GM12878 (cell line): ENCODE measurements at regions not wholly inside any gene's neighbourhood (a gene's known extent, or its start where the extent isn't known, plus 50 kb on each side); places are given as distances from the start of the nearest gene placed in this dataset.

Experiments
- ATAC-seq: fragments of 200-7000 bp; cut with Tn5 transposase; 3 replicates; pipeline ENCODE4 v1.9.1; 2020; ENCODE audit warnings: mild to moderate bottlenecking, moderate library complexity
- BruUV-seq: library from RNA; stranded (reverse); fragments of 400-500 nt; replicated peaks from 2 replicates; lab custom pipeline; 2021; lab: Mats Ljungman, UMichigan
- CTCF ChIA-PET: fragments of 300-600 bp; sonication (Branson Sonifier 250); formaldehyde crosslinking; extraction: SDS; loops from one replicate; lab custom pipeline; 2021; ENCODE audit warnings: inconsistent platforms; lab: Yijun Ruan, JAX
- POLR2A ChIA-PET: fragments of 350-600 bp; formaldehyde crosslinking; extraction: SDS; loops from one replicate; lab custom pipeline; 2021; ENCODE audit warnings: inconsistent platforms; lab: Charles Lee
- RAD21 ChIA-PET: fragments of 300-600 bp; sonication (Branson Sonifier 250); formaldehyde crosslinking; loops from one replicate; lab custom pipeline; 2023; ENCODE audit warnings: antibody characterized with exemption; ENCODE audit not compliant: unreplicated experiment; lab: Charles Lee
- SMC1A ChIA-PET: fragments of 300-600 bp; sonication (Branson Sonifier 250); formaldehyde crosslinking; loops from one replicate; lab custom pipeline; 2023; ENCODE audit not compliant: unreplicated experiment, uncharacterized antibody; lab: Charles Lee
- DNase-seq: peaks from one replicate; pipeline ENCODE4 v3.0.0-alpha.2; 2011; ENCODE audit warnings: low read depth, low spot score
- FAIRE-seq: peaks from 3 replicates; lab custom pipeline; 2011; peaks lifted over from hg19 to GRCh38; lab: Jason Lieb, UNC
- H2AFZ ChIP-seq: 2 replicates; pipeline ENCODE4 v1.6.0; 2011; ENCODE audit warnings: low read depth, low read length, control low read depth; ENCODE audit not compliant: control insufficient read depth
- H3K27ac ChIP-seq: 2 replicates; pipeline ENCODE4 v1.5.1; 2011; ENCODE audit warnings: control low read depth; ENCODE audit not compliant: control insufficient read depth, insufficient read depth
- H3K27me3 ChIP-seq, 2 experiments: replicated peaks in 1 of 2; 2 replicates each; pipeline versions ENCODE4 v1.6.0 to v1.6.1; 2011; ENCODE audit warnings: low read length in 1 of 2; ENCODE audit not compliant: control insufficient read depth in 2 of 2, insufficient read depth in 2 of 2
- H3K36me3 ChIP-seq, 2 experiments: 2 replicates each; pipeline ENCODE4 v1.5.1; 2011; ENCODE audit warnings: low read length in 1 of 2; ENCODE audit not compliant: control insufficient read depth in 2 of 2, insufficient read depth in 2 of 2
- H3K4me1 ChIP-seq: 2 replicates; pipeline ENCODE4 v1.6.1; 2011; ENCODE audit warnings: mild to moderate bottlenecking, low read length, moderate library complexity, mixed read lengths; ENCODE audit not compliant: control insufficient read depth, insufficient read depth
- H3K4me2 ChIP-seq: 2 replicates; pipeline ENCODE4 v1.6.0; 2011; ENCODE audit warnings: control low read depth; ENCODE audit not compliant: control insufficient read depth, insufficient read depth
- H3K4me3 ChIP-seq: fragments of 200-600 bp; sonication (generic); 2 replicates; pipeline ENCODE4 v1.5.1; 2016
- H3K79me2 ChIP-seq: 2 replicates; pipeline ENCODE4 v1.6.0; 2011; ENCODE audit warnings: low read length; ENCODE audit not compliant: control insufficient read depth, insufficient read depth
- H3K9ac ChIP-seq: 2 replicates; pipeline ENCODE4 v1.8.0; 2011; ENCODE audit warnings: low read length, control low read depth, mixed read lengths; ENCODE audit not compliant: control insufficient read depth, insufficient read depth
- H3K9me3 ChIP-seq: replicated peaks from 3 replicates; pipeline ENCODE4 v1.5.1; 2011; ENCODE audit warnings: mild to moderate bottlenecking, low read length; ENCODE audit not compliant: control insufficient read depth, insufficient read depth
- H4K20me1 ChIP-seq: 2 replicates; pipeline ENCODE4 v1.6.0; 2011; ENCODE audit not compliant: control insufficient read depth, insufficient read depth
- ASH2L ChIP-seq: fragments of 300-600, 200-600 bp; sonication (generic); IDR thresholded peaks from 2 replicates; pipeline ENCODE4 v1.6.1; 2017; ENCODE audit warnings: low read depth, mild to moderate bottlenecking, borderline replicate concordance
- EP300 ChIP-seq, 2 experiments: fragments of 150-350 bp in 1 of 2; IDR thresholded peaks; 2 replicates each; pipeline ENCODE4 v1.6.1; 2011 to 2012; ENCODE audit warnings: low read depth in 2 of 2, low read length in 2 of 2, borderline replicate concordance in 1 of 2, improper control_type of control experiment in 1 of 2, inconsistent platforms in 1 of 2; ENCODE audit not compliant: control insufficient read depth in 1 of 2
- IRF5 ChIP-seq: fragments of 450-650 bp; IDR thresholded peaks from 2 replicates; pipeline ENCODE4 v1.6.1; 2017; ENCODE audit warnings: borderline replicate concordance
- MTA2 ChIP-seq: fragments of 450-650 bp; IDR thresholded peaks from 2 replicates; pipeline ENCODE4 v1.6.1; 2016; ENCODE audit warnings: low read depth, mild to moderate bottlenecking, moderate library complexity
- MTA3 ChIP-seq: IDR thresholded peaks from 2 replicates; pipeline ENCODE4 v1.6.1; 2012; ENCODE audit warnings: low read length, inconsistent platforms, borderline replicate concordance
- NR2C2 ChIP-seq: IDR thresholded peaks from 2 replicates; pipeline ENCODE4 v1.6.1; 2011; ENCODE audit warnings: borderline replicate concordance, low read depth; ENCODE audit not compliant: control insufficient read depth, insufficient read length
- POLR2AphosphoS5 ChIP-seq: IDR thresholded peaks from 2 replicates; pipeline ENCODE4 v1.6.1; 2011; ENCODE audit warnings: mild to moderate bottlenecking, low read length, inconsistent platforms
- RCOR1 ChIP-seq: conservative IDR thresholded peaks from 2 replicates; pipeline ENCODE4 v1.6.1; 2012; ENCODE audit warnings: low read depth, low read length, improper control_type of control experiment
- SKIL ChIP-seq: fragments of 450-650 bp; IDR thresholded peaks from 2 replicates; pipeline ENCODE4 v1.6.1; 2017; ENCODE audit warnings: mild to moderate bottlenecking, low read depth, inconsistent platforms; ENCODE audit not compliant: poor library complexity, severe bottlenecking
- WGBS: methylation state at CpG from one replicate; pipeline ENCODE4 v1.1.6; 2016; ENCODE audit warnings: low lambda C conversion rate; ENCODE audit not compliant: insufficient replicate concordance, insufficient coverage; ENCODE audit errors: missing lambda C conversion rate; 5-methylcytosine and 5-hydroxymethylcytosine counted together
- in situ Hi-C: fragments of 300-500 bp; cut with MboI; formaldehyde crosslinking; loops from 9 replicates; pipeline ENCODE4 v1.14.3; 2018; ENCODE audit warnings: mixed read lengths
- intact Hi-C: fragments of 100-400 bp; cut with micrococcal nuclease; formaldehyde crosslinking; loops from one replicate; pipeline ENCODE4 v1.14.2; 2022; ENCODE audit not compliant: unreplicated experiment

- no peak for TF ChIP-seq IRF5
- TF ChIP-seq, all 136 proteins: peak for 0
Observed at GRCh38 chr15:87213626-87214025, 1042.9 kb downstream of the NTRK3 start (continued).

- no peak for FAIRE-seq
- intact Hi-C loops: no loop called here
- Histone ChIP-seq H3K9ac (no peak overlapping the region), H3K4me1 (no peaks in the 10 kb centered on the region), H2AFZ (no peak overlapping the region), H3K27ac (no peak overlapping the region)
- BruUV-seq: no TSS peak
- RAD21 ChIA-PET: no interaction called here
- TF ChIP-seq SKIL: no peak
- no peak for TF ChIP-seq MTA3
- no peak for TF ChIP-seq ASH2L
- no peak for TF ChIP-seq RCOR1
- no peak for TF ChIP-seq NR2C2
- TF ChIP-seq MTA2: no peak
- no peak for TF ChIP-seq POLR2AphosphoS5
- no peak for TF ChIP-seq EP300 (IDR thresholded peaks at IDR 0.05; ENCODE audit: borderline replicate concordance in 1 of 2, control insufficient read depth in 1 of 2, low read depth in 2 of 2, low read length in 2 of 2)
- TF ChIP-seq, all 136 proteins: peak for 0
- SMC1A ChIA-PET: no interaction called here
- Histone ChIP-seq H3K9me3 (no peaks in the 10 kb centered on the region), H4K20me1 (no peaks in the 10 kb centered on the region), H3K4me3 (no peak overlapping the region), H3K27me3 (no peaks in the 10 kb centered on the region), H3K4me2 (no peak overlapping the region), H3K36me3 (no peaks in the 10 kb centered on the region), H3K79me2 (no peaks in the 10 kb centered on the region)
- POLR2A ChIA-PET: no interaction called here
- 10% methylated on average over 4 of the region's 4 CpGs for WGBS
- CTCF ChIA-PET: no interaction called here
- no peak for DNase-seq
- in situ Hi-C loops: no loop called here
- no peak for ATAC-seq
Observed at GRCh38 chr15:87212041-87212440, 1044.5 kb downstream of the NTRK3 start.
